ENCODE measurements at regions not wholly inside any gene's neighbourhood (a gene's known extent, or its start where the extent isn't known, plus 50 kb on each side); places are given as distances from the start of the nearest gene placed in this dataset.

- H3K27ac ChIP-seq (ENCODE audit: low read depth, low read length): no peak overlapping the region
- H2AFZ ChIP-seq (ENCODE audit: low read length, unreplicated experiment): no peak overlapping the region
- no peaks in the 10 kb centered on the region for H3K4me1 ChIP-seq (ENCODE audit: control insufficient read depth, insufficient read depth, low read length, unreplicated experiment)
- H3K36me3 ChIP-seq (ENCODE audit: insufficient read depth, low read length): no peaks in the 10 kb centered on the region
- no peaks in the 10 kb centered on the region for H3K79me2 ChIP-seq (ENCODE audit: control insufficient read depth, insufficient read depth, low read length, unreplicated experiment)
- H3K4me3 ChIP-seq (ENCODE audit: low read depth, low read length): no peak overlapping the region
- no peaks in the 10 kb centered on the region for H3K27me3 ChIP-seq (ENCODE audit: insufficient read depth, low read length)
These were observed 80.0 kb downstream of the GALR1 start for GRCh38 chr18:77329651-77330050.

- no peaks in the 10 kb centered on the region for H3K36me3 ChIP-seq (ENCODE audit: insufficient read depth, low read length)
- no peaks in the 10 kb centered on the region for H3K79me2 ChIP-seq (ENCODE audit: control insufficient read depth, insufficient read depth, low read length, unreplicated experiment)
- H3K4me3 ChIP-seq (ENCODE audit: low read depth, low read length): no peak overlapping the region
- no peaks in the 10 kb centered on the region for H3K27me3 ChIP-seq (ENCODE audit: insufficient read depth, low read length)
- H3K4me1 ChIP-seq (ENCODE audit: control insufficient read depth, insufficient read depth, low read length, unreplicated experiment): no peaks in the 10 kb centered on the region
- H2AFZ ChIP-seq (ENCODE audit: low read length, unreplicated experiment): no peak overlapping the region
- no peak overlapping the region for H3K27ac ChIP-seq (ENCODE audit: low read depth, low read length)
These were observed 85.2 kb downstream of the GALR1 start for GRCh38 chr18:77334876-77335275.

- H3K4me3 ChIP-seq (ENCODE audit: low read depth, low read length): no peak overlapping the region
- no peaks in the 10 kb centered on the region for H3K79me2 ChIP-seq (ENCODE audit: control insufficient read depth, insufficient read depth, low read length, unreplicated experiment)
- H3K36me3 ChIP-seq (ENCODE audit: insufficient read depth, low read length): no peaks in the 10 kb centered on the region
- no peaks in the 10 kb centered on the region for H3K4me1 ChIP-seq (ENCODE audit: control insufficient read depth, insufficient read depth, low read length, unreplicated experiment)
- no peak overlapping the region for H2AFZ ChIP-seq (ENCODE audit: low read length, unreplicated experiment)
- H3K27ac ChIP-seq (ENCODE audit: low read depth, low read length): no peak overlapping the region
- H3K27me3 ChIP-seq (ENCODE audit: insufficient read depth, low read length): no peaks in the 10 kb centered on the region
These were observed 88.0 kb downstream of the GALR1 start for GRCh38 chr18:77337604-77338003.

- Histone ChIP-seq H3K4me3 (ENCODE audit: low read depth, low read length) (no peak overlapping the region), H3K27ac (ENCODE audit: low read depth, low read length) (no peak overlapping the region), H3K4me1 (ENCODE audit: control insufficient read depth, insufficient read depth, low read length, unreplicated experiment) (no peaks in the 10 kb centered on the region), H3K27me3 (ENCODE audit: insufficient read depth, low read length) (no peaks in the 10 kb centered on the region), H3K79me2 (ENCODE audit: control insufficient read depth, insufficient read depth, low read length, unreplicated experiment) (no peaks in the 10 kb centered on the region), H2AFZ (ENCODE audit: low read length, unreplicated experiment) (no peak overlapping the region), H3K36me3 (ENCODE audit: insufficient read depth, low read length) (no peaks in the 10 kb centered on the region)
These were observed 89.4 kb downstream of the GALR1 start for GRCh38 chr18:77339093-77339492.

- H3K4me3 ChIP-seq (ENCODE audit: low read depth, low read length): no peak overlapping the region
- H3K36me3 ChIP-seq (ENCODE audit: insufficient read depth, low read length): no peaks in the 10 kb centered on the region
- H3K27ac ChIP-seq (ENCODE audit: low read depth, low read length): no peak overlapping the region
- no peaks in the 10 kb centered on the region for H3K27me3 ChIP-seq (ENCODE audit: insufficient read depth, low read length)
- H2AFZ ChIP-seq (ENCODE audit: low read length, unreplicated experiment): no peak overlapping the region
- no peaks in the 10 kb centered on the region for H3K79me2 ChIP-seq (ENCODE audit: control insufficient read depth, insufficient read depth, low read length, unreplicated experiment)
- no peaks in the 10 kb centered on the region for H3K4me1 ChIP-seq (ENCODE audit: control insufficient read depth, insufficient read depth, low read length, unreplicated experiment)
These were observed 90.0 kb downstream of the GALR1 start for GRCh38 chr18:77339623-77340022.

- no peaks in the 10 kb centered on the region for H3K36me3 ChIP-seq (ENCODE audit: insufficient read depth, low read length)
- no peaks in the 10 kb centered on the region for H3K27me3 ChIP-seq (ENCODE audit: insufficient read depth, low read length)
- H3K79me2 ChIP-seq (ENCODE audit: control insufficient read depth, insufficient read depth, low read length, unreplicated experiment): no peaks in the 10 kb centered on the region
- no peak overlapping the region for H3K4me3 ChIP-seq (ENCODE audit: low read depth, low read length)
- no peak overlapping the region for H3K27ac ChIP-seq (ENCODE audit: low read depth, low read length)
- H2AFZ ChIP-seq (ENCODE audit: low read length, unreplicated experiment): no peak overlapping the region
- no peaks in the 10 kb centered on the region for H3K4me1 ChIP-seq (ENCODE audit: control insufficient read depth, insufficient read depth, low read length, unreplicated experiment)
These were observed 91.2 kb downstream of the GALR1 start for GRCh38 chr18:77340815-77341214.

- Histone ChIP-seq H2AFZ (ENCODE audit: low read length, unreplicated experiment) (no peak overlapping the region), H3K79me2 (ENCODE audit: control insufficient read depth, insufficient read depth, low read length, unreplicated experiment) (no peaks in the 10 kb centered on the region)
These were observed 92.1 kb downstream of the GALR1 start for GRCh38 chr18:77341527-77342325.

GRCh38 chr18:77342736-77343135 lies 93.1 kb downstream of the GALR1 start:
- Histone ChIP-seq H3K4me1 (ENCODE audit: control insufficient read depth, insufficient read depth, low read length, unreplicated experiment) (no peaks in the 10 kb centered on the region), H3K36me3 (ENCODE audit: insufficient read depth, low read length) (no peaks in the 10 kb centered on the region), H3K79me2 (ENCODE audit: control insufficient read depth, insufficient read depth, low read length, unreplicated experiment) (no peaks in the 10 kb centered on the region), H3K27me3 (ENCODE audit: insufficient read depth, low read length) (no peaks in the 10 kb centered on the region), H3K27ac (ENCODE audit: low read depth, low read length) (no peak overlapping the region), H2AFZ (ENCODE audit: low read length, unreplicated experiment) (no peak overlapping the region), H3K4me3 (ENCODE audit: low read depth, low read length) (no peak overlapping the region)

More at GRCh38 chr18:77341527-77342325, 92.1 kb downstream of the GALR1 start:
- Histone ChIP-seq H3K4me1 (ENCODE audit: control insufficient read depth, insufficient read depth, low read length, unreplicated experiment) (no peaks in the 10 kb centered on the region), H3K4me3 (ENCODE audit: low read depth, low read length) (no peak overlapping the region), H3K36me3 (ENCODE audit: insufficient read depth, low read length) (no peaks in the 10 kb centered on the region), H3K27ac (ENCODE audit: low read depth, low read length) (no peak overlapping the region), H3K27me3 (ENCODE audit: insufficient read depth, low read length) (no peaks in the 10 kb centered on the region)

GRCh38 chr18:77343846-77344510 lies 94.3 kb downstream of the GALR1 start:
- H3K4me3 ChIP-seq (ENCODE audit: low read depth, low read length): no peak overlapping the region
- H2AFZ ChIP-seq (ENCODE audit: low read length, unreplicated experiment): no peak overlapping the region
- no peaks in the 10 kb centered on the region for H3K79me2 ChIP-seq (ENCODE audit: control insufficient read depth, insufficient read depth, low read length, unreplicated experiment)
- no peaks in the 10 kb centered on the region for H3K36me3 ChIP-seq (ENCODE audit: insufficient read depth, low read length)
- no peaks in the 10 kb centered on the region for H3K27me3 ChIP-seq (ENCODE audit: insufficient read depth, low read length)
- no peaks in the 10 kb centered on the region for H3K4me1 ChIP-seq (ENCODE audit: control insufficient read depth, insufficient read depth, low read length, unreplicated experiment)
- no peak overlapping the region for H3K27ac ChIP-seq (ENCODE audit: low read depth, low read length)

GRCh38 chr18:77344786-77345500 lies 95.3 kb downstream of the GALR1 start:
- Histone ChIP-seq H3K4me1 (ENCODE audit: control insufficient read depth, insufficient read depth, low read length, unreplicated experiment) (no peaks in the 10 kb centered on the region), H3K27me3 (ENCODE audit: insufficient read depth, low read length) (no peaks in the 10 kb centered on the region), H2AFZ (ENCODE audit: low read length, unreplicated experiment) (no peak overlapping the region), H3K4me3 (ENCODE audit: low read depth, low read length) (no peak overlapping the region), H3K79me2 (ENCODE audit: control insufficient read depth, insufficient read depth, low read length, unreplicated experiment) (no peaks in the 10 kb centered on the region), H3K27ac (ENCODE audit: low read depth, low read length) (no peak overlapping the region), H3K36me3 (ENCODE audit: insufficient read depth, low read length) (no peaks in the 10 kb centered on the region)
